GM23338 (cell line): ENCODE measurements at regions not wholly inside any gene's neighbourhood (a gene's known extent, or its start where the extent isn't known, plus 50 kb on each side); places are given as distances from the start of the nearest gene placed in this dataset.

Experiments
- ATAC-seq: fragments of 200-7000 bp; cut with Tn5 transposase; 3 replicates; pipeline ENCODE4 v1.9.1; 2020
- DNase-seq: peaks from one replicate; pipeline ENCODE4 v3.0.0-alpha.2; 2015; ENCODE audit warnings: low spot score
- H2AFZ ChIP-seq: fragments of 200-600 bp; sonication (generic); 2 replicates; pipeline ENCODE4 v1.8.0; 2016; ENCODE audit warnings: antibody characterized with exemption, mild to moderate bottlenecking, moderate library complexity
- H3F3A ChIP-seq: fragments of 200-600 bp; sonication (generic); replicated peaks from 2 replicates; pipeline ENCODE4 v1.8.0; 2017; ENCODE audit warnings: antibody characterized with exemption, mixed run types, low read depth
- H3K27ac ChIP-seq: fragments of 200-600 bp; sonication (generic); 2 replicates; pipeline ENCODE4 v1.6.1; 2016; ENCODE audit warnings: low read depth
- H3K27me3 ChIP-seq: fragments of 200-600 bp; sonication (generic); 2 replicates; pipeline ENCODE4 v1.8.0; 2016; ENCODE audit warnings: mild to moderate bottlenecking, mixed run types, moderate library complexity; ENCODE audit not compliant: insufficient read depth
- H3K36me3 ChIP-seq: fragments of 200-600 bp; sonication (generic); 2 replicates; pipeline ENCODE4 v1.8.0; 2016; ENCODE audit warnings: mild to moderate bottlenecking; ENCODE audit not compliant: insufficient read depth
- H3K4me1 ChIP-seq: fragments of 200-600 bp; sonication (generic); 2 replicates; pipeline ENCODE4 v1.8.0; 2016; ENCODE audit warnings: mild to moderate bottlenecking, moderate library complexity; ENCODE audit not compliant: insufficient read depth
- H3K4me2 ChIP-seq: fragments of 200-600 bp; sonication (generic); 2 replicates; pipeline ENCODE4 v1.7.1; 2017; ENCODE audit warnings: mixed run types
- H3K4me3 ChIP-seq: fragments of 200-600 bp; sonication (generic); 2 replicates; pipeline ENCODE4 v1.6.1; 2016; ENCODE audit warnings: mixed run types
- H3K79me2 ChIP-seq: fragments of 200-600 bp; sonication (generic); replicated peaks from 2 replicates; pipeline ENCODE4 v1.8.0; 2017; ENCODE audit warnings: mild to moderate bottlenecking; ENCODE audit not compliant: insufficient read depth
- H3K9me2 ChIP-seq: fragments of 200-600 bp; sonication (generic); 2 replicates; pipeline ENCODE4 v1.8.0; 2017; ENCODE audit not compliant: insufficient read depth
- H4K20me1 ChIP-seq: fragments of 200-600 bp; sonication (generic); replicated peaks from 2 replicates; pipeline ENCODE4 v1.8.0; 2017; ENCODE audit warnings: mild to moderate bottlenecking; ENCODE audit not compliant: insufficient read depth
- H3K27ac Mint-ChIP-seq: 2 replicates; pipeline ENCODE4 v1.8.0; 2020; ENCODE audit warnings: inconsistent platforms, mild to moderate bottlenecking, moderate library complexity, mixed read lengths
- H3K27me3 Mint-ChIP-seq: 3 replicates; pipeline ENCODE4 v1.8.0; 2022; ENCODE audit warnings: low read depth, mild to moderate bottlenecking, moderate library complexity, mixed read lengths, inconsistent platforms; ENCODE audit not compliant: insufficient read depth, poor library complexity
- H3K36me3 Mint-ChIP-seq: 3 replicates; pipeline ENCODE4 v1.8.0; 2021; ENCODE audit warnings: low read depth, mild to moderate bottlenecking, inconsistent platforms, moderate library complexity, mixed read lengths
- H3K4me1 Mint-ChIP-seq: 3 replicates; pipeline ENCODE4 v1.8.0; 2020; ENCODE audit warnings: mild to moderate bottlenecking, inconsistent platforms, mixed read lengths
- H3K4me3 Mint-ChIP-seq: 3 replicates; pipeline ENCODE4 v1.8.0; 2021; ENCODE audit warnings: moderate library complexity, mild to moderate bottlenecking, inconsistent platforms, mixed read lengths
- H3K9me3 Mint-ChIP-seq: 3 replicates; pipeline ENCODE4 v1.8.0; 2020; ENCODE audit warnings: moderate library complexity, mild to moderate bottlenecking, inconsistent platforms, mixed read lengths
- CREB1 ChIP-seq: fragments of 250-450 bp; sonication (Bioruptor Pico); IDR thresholded peaks from 2 replicates; pipeline ENCODE4 v1.5.0; 2020; ENCODE audit warnings: low read depth, mild to moderate bottlenecking, moderate library complexity
- EZH2 ChIP-seq: fragments of 200-600 bp; sonication (generic); IDR thresholded peaks from one replicate; pipeline ENCODE4 v1.8.0; 2017; ENCODE audit warnings: antibody characterized with exemption, mild to moderate bottlenecking, low read depth; ENCODE audit not compliant: unreplicated experiment
- EZH2phosphoT487 ChIP-seq: fragments of 200-600 bp; sonication (generic); IDR thresholded peaks from one replicate; pipeline ENCODE4 v1.8.1; 2018; ENCODE audit warnings: antibody characterized with exemption; ENCODE audit not compliant: unreplicated experiment
- JUNB ChIP-seq: IDR thresholded peaks from one replicate; pipeline ENCODE4 v1.6.1; 2016; ENCODE audit warnings: antibody characterized with exemption; ENCODE audit not compliant: unreplicated experiment
- NANOG ChIP-seq: IDR thresholded peaks from 2 replicates; pipeline ENCODE4 v1.6.1; 2016; ENCODE audit warnings: antibody characterized with exemption, borderline replicate concordance
- STAT1 ChIP-seq: IDR thresholded peaks from one replicate; pipeline ENCODE4 v1.6.1; 2016; ENCODE audit warnings: antibody characterized with exemption; ENCODE audit not compliant: unreplicated experiment
- ZNF114 ChIP-seq: fragments of 250-450 bp; sonication (Bioruptor Pico); IDR thresholded peaks from 2 replicates; pipeline ENCODE4 v1.5.0; 2020; ENCODE audit warnings: mild to moderate bottlenecking, moderate library complexity
- ZNF462 ChIP-seq: fragments of 250-450 bp; sonication (Bioruptor Pico); IDR thresholded peaks from 2 replicates; pipeline ENCODE4 v1.5.0; 2020; ENCODE audit warnings: mild to moderate bottlenecking, moderate library complexity
- TF ChIP-seq, protein P1 (sequence below), 2 experiments: fragments of 200-600 bp in 1 of 2; sonication (generic) in 1 of 2; conservative IDR thresholded peaks; 2 replicates each; pipeline versions ENCODE4 v1.5.1 to v1.6.1; 2016 to 2017; ENCODE audit warnings: antibody characterized with exemption in 2 of 2, low read depth in 2 of 2, mild to moderate bottlenecking in 2 of 2, moderate library complexity in 1 of 2

DNA sequence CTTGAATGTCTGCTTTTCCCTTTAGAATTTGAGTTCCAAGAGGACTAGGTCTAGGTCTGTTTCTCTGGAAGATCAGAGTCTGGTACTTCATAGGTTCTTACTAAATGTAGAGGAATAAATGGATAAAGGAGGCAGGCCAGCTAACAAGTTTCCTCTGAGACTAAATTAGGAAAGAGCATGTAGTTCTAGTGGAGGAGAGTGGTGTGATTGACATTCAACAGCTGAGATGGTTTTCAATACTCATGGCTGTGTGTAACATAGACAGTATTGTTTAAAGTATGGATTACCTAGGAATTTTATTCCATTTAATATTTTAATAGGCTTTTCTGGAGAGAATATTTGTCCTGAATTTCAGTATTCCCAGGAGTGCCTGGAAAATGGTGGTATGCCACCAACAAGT, 364.7 kb downstream of the METTL15 start (continued):
- no peak for TF ChIP-seq ZNF462 (CRISPR knock-in tag)
- no peak for TF ChIP-seq EZH2phosphoT487

GRCh38 chr11:28471537-28471936, 363.3 kb downstream of the METTL15 start:
- no peak overlapping the region for H3K4me2 ChIP-seq
- no peak overlapping the region for H3K4me3 ChIP-seq
- H3K4me3 Mint-ChIP-seq, result no peak overlapping the region
- H3K4me1 ChIP-seq, result no peaks in the 10 kb centered on the region
- H3K27ac ChIP-seq, result no peak overlapping the region
- no peaks in the 10 kb centered on the region for H3K27me3 ChIP-seq
- ATAC-seq (no peak), DNase-seq (no peak)
- no peak overlapping the region for H2AFZ ChIP-seq
- H3K4me1 Mint-ChIP-seq, result peaks cover 16% of the 10 kb centered on the region
- no peaks in the 10 kb centered on the region for H3F3A ChIP-seq
- H3K9me2 ChIP-seq, result peaks cover 4% of the 10 kb centered on the region; the same call in 1 of the 2 replicates
- peaks cover 2% of the 10 kb centered on the region for H3K27me3 Mint-ChIP-seq
- H3K9me3 Mint-ChIP-seq, result no peaks in the 10 kb centered on the region
- H3K36me3 ChIP-seq, result no peaks in the 10 kb centered on the region
- H3K27ac Mint-ChIP-seq, result no peak overlapping the region
- H4K20me1 ChIP-seq, result no peaks in the 10 kb centered on the region
- no peaks in the 10 kb centered on the region for H3K79me2 ChIP-seq
- H3K36me3 Mint-ChIP-seq, result no peaks in the 10 kb centered on the region
- no peak for TF ChIP-seq STAT1
- no peak for TF ChIP-seq EZH2
- no peak for TF ChIP-seq ZNF114
- TF ChIP-seq ZNF462 (CRISPR knock-in tag), result no peak
- no peak for TF ChIP-seq NANOG
- TF ChIP-seq CREB1 (CRISPR knock-in tag), result no peak
- TF ChIP-seq JUNB, result no peak
- TF ChIP-seq, protein P1, sequence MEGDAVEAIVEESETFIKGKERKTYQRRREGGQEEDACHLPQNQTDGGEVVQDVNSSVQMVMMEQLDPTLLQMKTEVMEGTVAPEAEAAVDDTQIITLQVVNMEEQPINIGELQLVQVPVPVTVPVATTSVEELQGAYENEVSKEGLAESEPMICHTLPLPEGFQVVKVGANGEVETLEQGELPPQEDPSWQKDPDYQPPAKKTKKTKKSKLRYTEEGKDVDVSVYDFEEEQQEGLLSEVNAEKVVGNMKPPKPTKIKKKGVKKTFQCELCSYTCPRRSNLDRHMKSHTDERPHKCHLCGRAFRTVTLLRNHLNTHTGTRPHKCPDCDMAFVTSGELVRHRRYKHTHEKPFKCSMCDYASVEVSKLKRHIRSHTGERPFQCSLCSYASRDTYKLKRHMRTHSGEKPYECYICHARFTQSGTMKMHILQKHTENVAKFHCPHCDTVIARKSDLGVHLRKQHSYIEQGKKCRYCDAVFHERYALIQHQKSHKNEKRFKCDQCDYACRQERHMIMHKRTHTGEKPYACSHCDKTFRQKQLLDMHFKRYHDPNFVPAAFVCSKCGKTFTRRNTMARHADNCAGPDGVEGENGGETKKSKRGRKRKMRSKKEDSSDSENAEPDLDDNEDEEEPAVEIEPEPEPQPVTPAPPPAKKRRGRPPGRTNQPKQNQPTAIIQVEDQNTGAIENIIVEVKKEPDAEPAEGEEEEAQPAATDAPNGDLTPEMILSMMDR (conservative IDR thresholded peaks at IDR 0.05; ENCODE audit: low read depth in 2 of 2), result no peak
